Stomach (tissue), 4 donors: ENCODE measurements at regions not wholly inside any gene's neighbourhood (a gene's known extent, or its start where the extent isn't known, plus 50 kb on each side); places are given as distances from the start of the nearest gene placed in this dataset.

Experiments used
- EP300 ChIP-seq: sonication (generic); formaldehyde crosslinking; IDR thresholded peaks from one replicate; pipeline ENCODE4 v1.6.1; 2017; ENCODE audit warnings: antibody characterized with exemption
- POLR2A ChIP-seq, 4 donors: fragments of 450-650 bp; IDR thresholded peaks; one replicate each; pipeline ENCODE4 v1.6.1; 2016; ENCODE audit warnings: antibody characterized with exemption in 4 of 4, control low read depth in 2 of 4, mild to moderate bottlenecking in 1 of 4, moderate library complexity in 1 of 4
- TF ChIP-seq, protein P1 (sequence below), 7 experiments: fragments of 450-650 bp in 4 of 7; fragments of 200-600 bp in 3 of 7; sonication (generic) in 3 of 7; IDR thresholded peaks; one replicate each; pipeline ENCODE4 v1.5.1; 2016 to 2019; ENCODE audit warnings: antibody characterized with exemption in 7 of 7, control low read depth in 2 of 7, mild to moderate bottlenecking in 1 of 7

DNA sequence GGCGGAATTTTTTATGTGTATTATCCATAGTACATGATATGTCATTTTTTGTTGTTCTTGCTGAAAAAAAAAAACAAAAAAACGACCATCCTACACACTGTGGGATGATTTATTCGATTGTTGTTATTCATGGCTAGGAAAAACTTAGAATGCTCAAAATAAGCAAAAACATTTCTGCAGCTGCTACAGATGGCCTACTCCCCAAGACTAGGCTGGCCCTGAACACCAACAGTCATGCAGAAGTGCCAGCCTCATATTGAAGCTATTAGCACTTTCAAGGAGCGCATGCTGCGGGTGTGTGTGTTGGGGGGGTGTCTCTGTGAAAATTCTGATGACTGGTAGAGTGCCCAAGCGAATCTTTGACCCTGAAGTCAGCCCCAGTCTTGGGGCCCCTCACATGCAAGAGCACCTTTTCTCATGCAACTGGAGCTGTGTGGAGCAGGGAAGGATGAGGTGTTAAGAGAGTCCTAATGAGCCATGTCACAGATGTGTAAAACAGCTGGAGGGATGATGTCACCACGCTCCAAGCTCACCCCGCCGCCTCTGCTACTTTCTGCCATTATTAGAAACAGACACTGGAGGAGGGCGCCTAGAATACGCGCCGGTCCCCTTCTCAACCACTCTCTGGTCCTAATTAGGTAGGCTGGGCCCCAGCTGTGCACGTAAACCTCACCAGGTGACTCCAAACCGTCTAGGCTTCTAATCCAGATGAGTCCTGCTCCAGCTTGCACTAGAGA is 61.0 kb upstream of the SMIM23 start:
- no peak for TF ChIP-seq POLR2A (IDR thresholded peaks at IDR 0.05)
- TF ChIP-seq, protein P1, sequence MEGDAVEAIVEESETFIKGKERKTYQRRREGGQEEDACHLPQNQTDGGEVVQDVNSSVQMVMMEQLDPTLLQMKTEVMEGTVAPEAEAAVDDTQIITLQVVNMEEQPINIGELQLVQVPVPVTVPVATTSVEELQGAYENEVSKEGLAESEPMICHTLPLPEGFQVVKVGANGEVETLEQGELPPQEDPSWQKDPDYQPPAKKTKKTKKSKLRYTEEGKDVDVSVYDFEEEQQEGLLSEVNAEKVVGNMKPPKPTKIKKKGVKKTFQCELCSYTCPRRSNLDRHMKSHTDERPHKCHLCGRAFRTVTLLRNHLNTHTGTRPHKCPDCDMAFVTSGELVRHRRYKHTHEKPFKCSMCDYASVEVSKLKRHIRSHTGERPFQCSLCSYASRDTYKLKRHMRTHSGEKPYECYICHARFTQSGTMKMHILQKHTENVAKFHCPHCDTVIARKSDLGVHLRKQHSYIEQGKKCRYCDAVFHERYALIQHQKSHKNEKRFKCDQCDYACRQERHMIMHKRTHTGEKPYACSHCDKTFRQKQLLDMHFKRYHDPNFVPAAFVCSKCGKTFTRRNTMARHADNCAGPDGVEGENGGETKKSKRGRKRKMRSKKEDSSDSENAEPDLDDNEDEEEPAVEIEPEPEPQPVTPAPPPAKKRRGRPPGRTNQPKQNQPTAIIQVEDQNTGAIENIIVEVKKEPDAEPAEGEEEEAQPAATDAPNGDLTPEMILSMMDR (IDR thresholded peaks at IDR 0.05): no peak
- no peak for TF ChIP-seq EP300
